ENCODE measurements at regions not wholly inside any gene's neighbourhood (a gene's known extent, or its start where the extent isn't known, plus 50 kb on each side); places are given as distances from the start of the nearest gene placed in this dataset.

DNA sequence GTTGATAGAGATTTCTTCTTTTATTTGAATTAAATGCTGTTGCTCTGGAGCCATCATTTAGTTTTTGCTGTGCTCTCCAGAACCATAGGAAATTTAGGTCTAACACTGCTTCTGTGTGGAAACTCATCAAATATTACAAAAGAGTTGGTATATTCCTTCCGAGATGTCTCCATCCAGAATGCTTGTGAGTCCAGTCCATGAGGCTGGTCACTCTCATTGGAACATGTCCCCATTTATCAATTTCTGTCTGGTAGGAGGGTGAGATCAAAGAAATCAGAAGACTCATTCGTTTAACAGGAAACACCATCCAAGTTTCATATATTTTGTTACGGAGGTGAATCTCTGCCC, 52.4 kb upstream of the LMO2 start:
- Histone ChIP-seq H3K9ac (ENCODE audit: low read length) (no peak overlapping the region), H3K27ac (ENCODE audit: low read depth, low read length) (no peak overlapping the region), H3K4me3 (ENCODE audit: insufficient read depth, low read depth, low read length) (no peak overlapping the region), H3K4me2 (ENCODE audit: low read length) (no peak overlapping the region), H4K20me1 (ENCODE audit: insufficient read depth, low read length) (no peaks in the 10 kb centered on the region), H3K36me3 (ENCODE audit: insufficient read depth, low read length) (no peaks in the 10 kb centered on the region), H3K4me1 (ENCODE audit: insufficient read depth, low read length) (peaks cover 20% of the 10 kb centered on the region), H3K9me3 (ENCODE audit: insufficient read depth, low read depth, low read length) (no peaks in the 10 kb centered on the region), H2AFZ (ENCODE audit: low read depth, low read length) (no peak overlapping the region), H3K27me3 (ENCODE audit: insufficient read depth, low read length) (no peaks in the 10 kb centered on the region), H3K79me2 (ENCODE audit: insufficient read depth, low read length) (no peaks in the 10 kb centered on the region)
- TF ChIP-seq CTCF (IDR thresholded peaks at IDR 0.05; ENCODE audit: insufficient read depth, low read depth, low read length), result no peak
- TF ChIP-seq EZH2 (IDR thresholded peaks at IDR 0.05; ENCODE audit: insufficient read depth, low read length), result no peak
- Mint-ChIP-seq H3K36me3 (ENCODE audit: low read depth, unreplicated experiment) (no peaks in the 10 kb centered on the region), H3K27ac (ENCODE audit: unreplicated experiment) (no peak overlapping the region), H3K27me3 (ENCODE audit: low read depth, unreplicated experiment) (peaks cover 6% of the 10 kb centered on the region), H3K9me3 (ENCODE audit: unreplicated experiment) (peaks cover 1% of the 10 kb centered on the region), H3K4me3 (ENCODE audit: unreplicated experiment) (no peak overlapping the region), H3K4me1 (ENCODE audit: low read depth, unreplicated experiment) (peaks cover 13% of the 10 kb centered on the region)
- FAIRE-seq (no peak), DNase-seq (ENCODE audit: low read depth) (no peak)

- Mint-ChIP-seq H3K4me3 (ENCODE audit: unreplicated experiment) (no peak overlapping the region), H3K36me3 (ENCODE audit: low read depth, unreplicated experiment) (no peaks in the 10 kb centered on the region), H3K9me3 (ENCODE audit: unreplicated experiment) (peaks cover 1% of the 10 kb centered on the region), H3K27me3 (ENCODE audit: low read depth, unreplicated experiment) (no peaks in the 10 kb centered on the region), H3K4me1 (ENCODE audit: low read depth, unreplicated experiment) (peaks cover 13% of the 10 kb centered on the region), H3K27ac (ENCODE audit: unreplicated experiment) (no peak overlapping the region)
- Histone ChIP-seq H3K4me3 (ENCODE audit: insufficient read depth, low read depth, low read length) (no peak overlapping the region), H3K79me2 (ENCODE audit: insufficient read depth, low read length) (no peaks in the 10 kb centered on the region), H3K27me3 (ENCODE audit: insufficient read depth, low read length) (no peaks in the 10 kb centered on the region), H3K9ac (ENCODE audit: low read length) (peak overlapping the region; percentile 36), H2AFZ (ENCODE audit: low read depth, low read length) (no peak overlapping the region), H3K9me3 (ENCODE audit: insufficient read depth, low read depth, low read length) (no peaks in the 10 kb centered on the region), H4K20me1 (ENCODE audit: insufficient read depth, low read length) (no peaks in the 10 kb centered on the region), H3K4me1 (ENCODE audit: insufficient read depth, low read length) (peaks cover 20% of the 10 kb centered on the region), H3K36me3 (ENCODE audit: insufficient read depth, low read length) (no peaks in the 10 kb centered on the region), H3K27ac (ENCODE audit: low read depth, low read length) (peak overlapping the region; percentile 64), H3K4me2 (ENCODE audit: low read length) (peak overlapping the region; percentile 22)
- FAIRE-seq (no peak), DNase-seq (ENCODE audit: low read depth) (peak; percentile 94)
- TF ChIP-seq CTCF (IDR thresholded peaks at IDR 0.05; ENCODE audit: insufficient read depth, low read depth, low read length), result peak; percentile 8
- no peak for TF ChIP-seq EZH2 (IDR thresholded peaks at IDR 0.05; ENCODE audit: insufficient read depth, low read length)
Measured at GRCh38 chr11:33942954-33943353, 51.1 kb upstream of the LMO2 start.

DNA sequence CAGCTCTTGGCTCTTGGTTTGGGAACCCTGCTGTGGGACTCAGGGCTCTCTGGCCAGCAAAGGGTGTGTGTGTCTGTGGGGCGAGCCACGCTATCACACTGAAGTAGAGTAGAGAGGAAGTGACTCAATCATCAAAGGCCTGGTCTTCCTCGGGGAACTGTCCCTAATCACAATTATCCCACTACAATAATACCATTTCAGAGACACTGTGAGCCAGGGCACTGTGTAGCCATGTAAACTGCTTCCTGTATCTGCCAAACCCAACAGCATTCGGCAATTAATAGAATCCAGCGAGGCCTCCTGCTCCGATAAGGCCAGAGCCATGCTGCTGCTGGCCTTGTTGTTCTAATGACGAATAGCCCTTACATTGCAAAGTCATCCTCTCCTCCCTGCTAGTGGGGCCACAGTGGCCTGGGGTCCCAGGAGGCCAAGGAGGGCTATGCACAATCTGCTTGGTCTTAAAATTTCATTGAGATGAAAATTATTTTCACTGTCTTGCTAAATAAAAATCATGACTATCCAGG, 49.8 kb upstream of the LMO2 start:
- DNase-seq (ENCODE audit: low read depth) (peak; percentile 62), FAIRE-seq (no peak)
- peaks cover 26% of the 10 kb centered on the region for H3K4me1 Mint-ChIP-seq (ENCODE audit: low read depth, unreplicated experiment)
- Histone ChIP-seq H3K79me2 (ENCODE audit: insufficient read depth, low read length) (no peaks in the 10 kb centered on the region), H4K20me1 (ENCODE audit: insufficient read depth, low read length) (no peaks in the 10 kb centered on the region), H3K9me3 (ENCODE audit: insufficient read depth, low read depth, low read length) (no peaks in the 10 kb centered on the region), H3K9ac (ENCODE audit: low read length) (peak overlapping the region; percentile 44), H3K27ac (ENCODE audit: low read depth, low read length) (peak overlapping the region; percentile 62), H2AFZ (ENCODE audit: low read depth, low read length) (peak overlapping the region; percentile 31), H3K4me2 (ENCODE audit: low read length) (peak overlapping the region; percentile 38), H3K4me3 (ENCODE audit: insufficient read depth, low read depth, low read length) (no peak overlapping the region), H3K27me3 (ENCODE audit: insufficient read depth, low read length) (no peaks in the 10 kb centered on the region), H3K36me3 (ENCODE audit: insufficient read depth, low read length) (no peaks in the 10 kb centered on the region), H3K4me1 (ENCODE audit: insufficient read depth, low read length) (peaks cover 31% of the 10 kb centered on the region)
- peak overlapping the region; percentile 34 for H3K27ac Mint-ChIP-seq (ENCODE audit: unreplicated experiment)
- no peaks in the 10 kb centered on the region for H3K27me3 Mint-ChIP-seq (ENCODE audit: low read depth, unreplicated experiment)
- H3K4me3 Mint-ChIP-seq (ENCODE audit: unreplicated experiment), result no peak overlapping the region
- TF ChIP-seq CTCF (IDR thresholded peaks at IDR 0.05; ENCODE audit: insufficient read depth, low read depth, low read length), result no peak
- TF ChIP-seq EZH2 (IDR thresholded peaks at IDR 0.05; ENCODE audit: insufficient read depth, low read length), result no peak
- peaks cover 1% of the 10 kb centered on the region for H3K9me3 Mint-ChIP-seq (ENCODE audit: unreplicated experiment)
- H3K36me3 Mint-ChIP-seq (ENCODE audit: low read depth, unreplicated experiment), result no peaks in the 10 kb centered on the region

Measured in astrocyte (in vitro differentiated cells and primary cell).